SK-N-MC (cell line): ENCODE measurements at regions not wholly inside any gene's neighbourhood (a gene's known extent, or its start where the extent isn't known, plus 50 kb on each side); places are given as distances from the start of the nearest gene placed in this dataset.

ENCODE experiments used
- DNase-seq: peaks from one replicate; pipeline ENCODE4 v3.0.0-alpha.2; 2011; ENCODE audit warnings: low read depth, low spot score
- H3K27ac ChIP-seq: fragments of 200-600 bp; sonication (generic); 2 replicates; pipeline ENCODE4 v1.5.1; 2016; ENCODE audit warnings: mixed run types
- H3K36me3 ChIP-seq: fragments of 200-600 bp; sonication (generic); 2 replicates; pipeline ENCODE4 v1.6.1; 2017; ENCODE audit warnings: antibody characterized with exemption, low read length, mixed read lengths; ENCODE audit not compliant: insufficient read depth
- H3K4me3 ChIP-seq: fragments of 200-600 bp; sonication (generic); 2 replicates; pipeline ENCODE4 v1.5.1; 2016
- H3K9ac ChIP-seq: fragments of 200-600 bp; sonication (generic); 2 replicates; pipeline ENCODE4 v1.8.0; 2017; ENCODE audit warnings: mixed run types, mixed read lengths; ENCODE audit not compliant: insufficient read length
- H3K9me3 ChIP-seq: fragments of 200-600 bp; sonication (generic); 2 replicates; pipeline ENCODE4 v1.6.1; 2017; ENCODE audit warnings: low read depth, mild to moderate bottlenecking, antibody characterized with exemption, low read length, moderate library complexity, mixed read lengths
- EZH2 ChIP-seq: fragments of 200-600 bp; sonication (generic); IDR thresholded peaks from one replicate; pipeline ENCODE4 v1.6.1; 2017; ENCODE audit warnings: antibody characterized with exemption
- FOXP2 ChIP-seq: optimal IDR thresholded peaks from 2 replicates; pipeline ENCODE3; 2011; ENCODE audit warnings: mild to moderate bottlenecking, moderate library complexity; ENCODE audit not compliant: insufficient read depth; ENCODE audit errors: extremely low read length, control extremely low read depth
- POLR2AphosphoS5 ChIP-seq: IDR thresholded peaks from 2 replicates; pipeline ENCODE4 v1.6.1; 2012; ENCODE audit warnings: mild to moderate bottlenecking, low read depth, low read length, borderline replicate concordance

- Histone ChIP-seq H3K36me3 (no peaks in the 10 kb centered on the region), H3K9ac (no peak overlapping the region), H3K9me3 (no peaks in the 10 kb centered on the region), H3K27ac (no peak overlapping the region), H3K4me3 (no peak overlapping the region)
- TF ChIP-seq POLR2AphosphoS5 (no peak), EZH2 (no peak), FOXP2 (no peak)
- no peak for DNase-seq
These were observed 273.1 kb downstream of the PCDH20 start for GRCh38 chr13:61142506-61142905.

- no peaks in the 10 kb centered on the region for H3K9me3 ChIP-seq
- TF ChIP-seq FOXP2, result no peak
- no peaks in the 10 kb centered on the region for H3K36me3 ChIP-seq
- no peak for DNase-seq
- H3K4me3 ChIP-seq, result no peak overlapping the region
- H3K27ac ChIP-seq, result no peak overlapping the region
- no peak overlapping the region for H3K9ac ChIP-seq
These were observed 276.8 kb downstream of the PCDH20 start for GRCh38 chr13:61138857-61139256.

- Histone ChIP-seq H3K9ac (no peak overlapping the region), H3K27ac (no peak overlapping the region), H3K9me3 (no peaks in the 10 kb centered on the region), H3K36me3 (no peaks in the 10 kb centered on the region), H3K4me3 (no peak overlapping the region)
- no peak for TF ChIP-seq POLR2AphosphoS5
- no peak for TF ChIP-seq FOXP2
- no peak for TF ChIP-seq EZH2
- no peak for DNase-seq
These were observed 279.1 kb downstream of the PCDH20 start for GRCh38 chr13:61136515-61136914.

- Histone ChIP-seq H3K9me3 (no peaks in the 10 kb centered on the region), H3K27ac (no peak overlapping the region), H3K4me3 (no peak overlapping the region), H3K9ac (no peak overlapping the region), H3K36me3 (no peaks in the 10 kb centered on the region)
- TF ChIP-seq EZH2 (no peak), POLR2AphosphoS5 (no peak), FOXP2 (no peak)
- no peak for DNase-seq
These were observed 279.6 kb downstream of the PCDH20 start for GRCh38 chr13:61136093-61136492.

- Histone ChIP-seq H3K27ac (no peak overlapping the region), H3K4me3 (no peak overlapping the region), H3K9me3 (no peaks in the 10 kb centered on the region), H3K9ac (no peak overlapping the region), H3K36me3 (no peaks in the 10 kb centered on the region)
- DNase-seq, result no peak
- TF ChIP-seq EZH2 (no peak), FOXP2 (no peak), POLR2AphosphoS5 (no peak)
These were observed 280.1 kb downstream of the PCDH20 start for GRCh38 chr13:61135583-61135982.

GRCh38 chr13:61128850-61129645, 286.6 kb downstream of the PCDH20 start:
- DNase-seq, result no peak
- no peak overlapping the region for H3K4me3 ChIP-seq
- no peaks in the 10 kb centered on the region for H3K36me3 ChIP-seq
- H3K27ac ChIP-seq, result no peak overlapping the region
- H3K9me3 ChIP-seq, result no peaks in the 10 kb centered on the region
- TF ChIP-seq POLR2AphosphoS5, result no peak
- TF ChIP-seq FOXP2, result no peak
- TF ChIP-seq EZH2, result no peak
- no peak overlapping the region for H3K9ac ChIP-seq

GRCh38 chr13:61123538-61124289, 291.9 kb downstream of the PCDH20 start:
- no peak for DNase-seq
- H3K9me3 ChIP-seq, result no peaks in the 10 kb centered on the region; the same call in 1 of the 2 replicates
- no peak overlapping the region for H3K4me3 ChIP-seq
- H3K9ac ChIP-seq, result no peak overlapping the region
- no peak overlapping the region for H3K27ac ChIP-seq
- no peaks in the 10 kb centered on the region for H3K36me3 ChIP-seq
- TF ChIP-seq POLR2AphosphoS5 (no peak), FOXP2 (no peak), EZH2 (no peak)

GRCh38 chr13:61113140-61113658, 302.4 kb downstream of the PCDH20 start:
- H3K36me3 ChIP-seq, result no peaks in the 10 kb centered on the region
- no peak overlapping the region for H3K27ac ChIP-seq
- no peak for DNase-seq
- no peak overlapping the region for H3K4me3 ChIP-seq
- TF ChIP-seq POLR2AphosphoS5 (no peak), EZH2 (no peak), FOXP2 (no peak)
- no peak overlapping the region for H3K9ac ChIP-seq
- no peaks in the 10 kb centered on the region for H3K9me3 ChIP-seq
